ENCODE measurements at regions not wholly inside any gene's neighbourhood (a gene's known extent, or its start where the extent isn't known, plus 50 kb on each side); places are given as distances from the start of the nearest gene placed in this dataset.

DNA sequence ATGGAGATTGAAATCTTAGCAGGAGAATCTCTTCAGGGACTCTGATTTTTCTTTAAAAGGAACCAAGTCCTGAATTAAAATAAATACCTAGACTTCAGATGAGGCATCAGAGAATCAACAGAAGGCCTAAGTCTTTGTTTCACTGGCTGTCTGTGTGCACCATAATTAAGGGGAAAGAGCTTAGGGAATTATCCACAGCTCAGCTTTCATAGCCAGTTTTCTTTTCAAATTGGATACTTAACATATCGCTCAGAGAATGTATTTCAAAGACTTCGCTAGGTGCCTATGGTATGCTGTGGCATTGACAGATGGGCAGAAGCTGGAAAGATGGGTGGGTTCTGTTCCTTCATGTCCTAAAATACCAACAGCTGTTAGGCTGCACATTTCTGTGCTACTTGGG is 325.8 kb downstream of the TMEM38B start:
- Histone ChIP-seq H3K14ac (ENCODE audit: insufficient read length) (no peak overlapping the region), H3K79me2 (ENCODE audit: control insufficient read depth in 1 of 2, insufficient read depth in 2 of 2, low read length in 2 of 2) (no peaks in the 10 kb centered on the region), H4K8ac (ENCODE audit: extremely low read depth, insufficient read depth, low read length) (no peak overlapping the region), H3K56ac (replicated peaks; ENCODE audit: insufficient read length, low read depth, low read length) (no peak overlapping the region), H3K4me1 (replicated peaks in 1 of 4; ENCODE audit: control insufficient read depth in 3 of 4, insufficient read depth in 4 of 4, low read length in 3 of 4) (peaks cover 0 to 14% (median 9%) of the 10 kb centered on the region in 4 experiments; a peak in 5 of 7 replicates), H3K27ac (ENCODE audit: low read depth, low read length) (no peak overlapping the region; the same call in 1 of the 2 replicates), H2BK15ac (ENCODE audit: low read length) (no peak overlapping the region), H2BK5ac (ENCODE audit: low read depth, low read length) (peak overlapping the region; percentile 68; the same call in 1 of the 2 replicates), H4K20me1 (replicated peaks in 1 of 2; ENCODE audit: control insufficient read depth in 1 of 2, insufficient read depth in 2 of 2, low read length in 2 of 2) (no peaks in the 10 kb centered on the region), H3K9me3 (ENCODE audit: insufficient read depth in 2 of 2, low read depth in 1 of 2, low read length in 1 of 2) (no peaks in the 10 kb centered on the region), H3K4me3 (ENCODE audit: extremely low read depth in 1 of 4, insufficient read depth in 2 of 4, low read depth in 3 of 4, low read length in 4 of 4) (peak overlapping the region in 1 of 4 experiments; percentile 35; a peak in 1 of 8 replicates), H3K36me3 (ENCODE audit: control insufficient read depth in 2 of 4, insufficient read depth in 4 of 4, low read length in 3 of 4) (peaks cover 0 to 2% (median 0%) of the 10 kb centered on the region in 4 experiments; a peak in 1 of 8 replicates), H3K27me3 (replicated peaks in 1 of 4; ENCODE audit: control insufficient read depth in 3 of 4, extremely low read depth in 1 of 4, insufficient read depth in 3 of 4, low read length in 3 of 4) (no peaks in the 10 kb centered on the region), H3K4ac (replicated peaks; ENCODE audit: insufficient read length, low read depth, low read length) (peak overlapping the region; percentile 53), H4K5ac (ENCODE audit: insufficient read length, low read depth, low read length) (no peak overlapping the region), H3K18ac (ENCODE audit: extremely low read depth, low read length) (peak overlapping the region; percentile 33), H4K91ac (replicated peaks; ENCODE audit: insufficient read length, low read length) (peak overlapping the region; percentile 25), H2BK20ac (ENCODE audit: low read length) (peak overlapping the region; percentile 95), H3K4me2 (ENCODE audit: insufficient read depth in 1 of 2, low read depth in 2 of 2, low read length in 2 of 2) (peak overlapping the region; percentile 24 to 40; a peak in 3 of 4 replicates), H2BK12ac (ENCODE audit: low read depth, low read length) (peak overlapping the region; percentile 64; the same call in 1 of the 2 replicates), H3K9ac (replicated peaks in 1 of 4; ENCODE audit: extremely low read depth in 1 of 4, low read depth in 3 of 4, low read length in 3 of 4) (no peak overlapping the region), H3K23me2 (ENCODE audit: low read depth, low read length) (no peaks in the 10 kb centered on the region; the same call in 1 of the 2 replicates), H3K79me1 (ENCODE audit: low read depth, low read length) (no peaks in the 10 kb centered on the region), H2AK5ac (ENCODE audit: low read depth, low read length) (peak overlapping the region; percentile 29; the same call in 1 of the 2 replicates), H2AFZ (ENCODE audit: low read length) (no peak overlapping the region), H2BK120ac (replicated peaks; ENCODE audit: low read depth, low read length) (peak overlapping the region; percentile 8), H3K23ac (ENCODE audit: insufficient read length) (no peak overlapping the region)
- WGBS, 2 experiments (ENCODE audit: extremely low coverage in 1 of 2, insufficient coverage in 1 of 2, insufficient read length in 1 of 2, insufficient replicate concordance in 2 of 2, low coverage in 1 of 2, low lambda C conversion rate in 2 of 2, missing lambda C conversion rate in 1 of 2): 88% methylated on average over 2 of the region's 2 CpGs; no CpG with 5 or more reads in 1 of the 2 experiments
- no peak for TF ChIP-seq SP4 (IDR thresholded peaks at IDR 0.05; ENCODE audit: low read length)
- no peak for TF ChIP-seq RXRA (IDR thresholded peaks at IDR 0.05; ENCODE audit: insufficient read depth, low read depth, low read length)
- no peak for TF ChIP-seq CBX5 (IDR thresholded peaks at IDR 0.05; ENCODE audit: low read depth, low read length)
- TF ChIP-seq EGR1 (IDR thresholded peaks at IDR 0.05; ENCODE audit: borderline replicate concordance, low read depth, low read length): no peak
- no peak for TF ChIP-seq KDM4A (IDR thresholded peaks at IDR 0.05; ENCODE audit: low read depth, low read length, severe bottlenecking)
- TF ChIP-seq CREB1 (IDR thresholded peaks at IDR 0.05): no peak
- TF ChIP-seq TAF7 (optimal IDR thresholded peaks at IDR 0.05; ENCODE audit: borderline replicate concordance, low read depth, low read length): no peak
- no peak for TF ChIP-seq SUZ12 (IDR thresholded peaks at IDR 0.05; ENCODE audit: low read length)
- TF ChIP-seq SIX5 (IDR thresholded peaks at IDR 0.05; ENCODE audit: low read depth, low read length): no peak
- CTCF ChIA-PET (ENCODE audit: partially characterized antibody): interaction anchor here (2.0 to 2.4 kb wide), 2 partner anchors 12 to 14 kb away, joined by 5 to 8 read pairs; no protein-coding TSS in a partner anchor
- POLR2A ChIA-PET (ENCODE audit: partially characterized antibody): no interaction called here
- FAIRE-seq (no peak), DNase-seq (ENCODE audit: low read depth in 1 of 2, low spot score in 2 of 2) (no peak)

Data from H1 (cell line).